Ovary (tissue), 3 donors: ENCODE measurements at regions not wholly inside any gene's neighbourhood (a gene's known extent, or its start where the extent isn't known, plus 50 kb on each side); places are given as distances from the start of the nearest gene placed in this dataset.

Source experiments
- EP300 ChIP-seq: sonication (generic); formaldehyde crosslinking; IDR thresholded peaks from one replicate; pipeline ENCODE4 v1.6.1; 2017; ENCODE audit warnings: antibody characterized with exemption
- POLR2A ChIP-seq: fragments of 450-650 bp; IDR thresholded peaks from one replicate; pipeline ENCODE4 v1.6.1; 2017; ENCODE audit warnings: antibody characterized with exemption, mild to moderate bottlenecking, moderate library complexity
- TF ChIP-seq, protein P1 (sequence below), 3 donors: fragments of 450-650 bp in 2 of 3; fragments of 200-600 bp in 1 of 3; IDR thresholded peaks; one replicate each; pipeline versions ENCODE4 v1.5.1 to v1.8.0; 2016 to 2022; ENCODE audit warnings: antibody characterized with exemption in 3 of 3, mild to moderate bottlenecking in 1 of 3
- donor health status: DM: no; HTN: no; CAD: no.

DNA sequence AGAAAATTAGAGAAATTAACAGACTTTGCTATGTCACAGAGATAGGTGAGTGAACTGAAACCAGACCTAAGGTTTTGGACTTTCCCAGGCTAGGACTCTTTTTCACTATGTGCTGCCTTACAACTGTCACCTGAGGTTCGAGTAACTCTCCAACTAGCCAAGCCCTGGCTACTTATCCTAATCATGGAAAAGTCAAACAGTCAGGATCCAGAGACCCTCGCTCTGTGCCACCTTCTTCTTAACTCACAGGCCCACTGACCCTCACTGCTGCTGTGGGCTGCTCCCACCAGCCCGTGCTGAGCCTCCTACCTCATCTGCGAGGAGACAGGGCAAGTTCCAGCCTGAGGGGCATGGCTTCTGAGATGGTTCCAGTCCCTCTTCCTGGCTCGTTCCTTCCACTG lies 211.4 kb upstream of the KLF14 start:
- TF ChIP-seq, protein P1, sequence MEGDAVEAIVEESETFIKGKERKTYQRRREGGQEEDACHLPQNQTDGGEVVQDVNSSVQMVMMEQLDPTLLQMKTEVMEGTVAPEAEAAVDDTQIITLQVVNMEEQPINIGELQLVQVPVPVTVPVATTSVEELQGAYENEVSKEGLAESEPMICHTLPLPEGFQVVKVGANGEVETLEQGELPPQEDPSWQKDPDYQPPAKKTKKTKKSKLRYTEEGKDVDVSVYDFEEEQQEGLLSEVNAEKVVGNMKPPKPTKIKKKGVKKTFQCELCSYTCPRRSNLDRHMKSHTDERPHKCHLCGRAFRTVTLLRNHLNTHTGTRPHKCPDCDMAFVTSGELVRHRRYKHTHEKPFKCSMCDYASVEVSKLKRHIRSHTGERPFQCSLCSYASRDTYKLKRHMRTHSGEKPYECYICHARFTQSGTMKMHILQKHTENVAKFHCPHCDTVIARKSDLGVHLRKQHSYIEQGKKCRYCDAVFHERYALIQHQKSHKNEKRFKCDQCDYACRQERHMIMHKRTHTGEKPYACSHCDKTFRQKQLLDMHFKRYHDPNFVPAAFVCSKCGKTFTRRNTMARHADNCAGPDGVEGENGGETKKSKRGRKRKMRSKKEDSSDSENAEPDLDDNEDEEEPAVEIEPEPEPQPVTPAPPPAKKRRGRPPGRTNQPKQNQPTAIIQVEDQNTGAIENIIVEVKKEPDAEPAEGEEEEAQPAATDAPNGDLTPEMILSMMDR (IDR thresholded peaks at IDR 0.05) = no peak
- TF ChIP-seq POLR2A (no peak), EP300 (no peak)
